Nephron progenitor cell (in vitro differentiated cells): ENCODE measurements at regions not wholly inside any gene's neighbourhood (a gene's known extent, or its start where the extent isn't known, plus 50 kb on each side); places are given as distances from the start of the nearest gene placed in this dataset.
"Not testable (repeated sequence)": the region's sequence is repeated elsewhere in the genome, so short reads cannot be mapped to it uniquely, and the experiment has no call there.

Experiments
- DNase-seq: peaks from one replicate; pipeline ENCODE4 v3.0.0; 2021
- H3K27ac Mint-ChIP-seq: 2 replicates; pipeline ENCODE4 v1.8.0; 2021; ENCODE audit warnings: mild to moderate bottlenecking, moderate library complexity, mixed read lengths
- H3K27me3 Mint-ChIP-seq: 2 replicates; pipeline ENCODE4 v1.8.0; 2021; ENCODE audit warnings: mild to moderate bottlenecking, low read depth, mixed read lengths; ENCODE audit not compliant: poor library complexity
- H3K36me3 Mint-ChIP-seq: 2 replicates; pipeline ENCODE4 v1.8.0; 2021; ENCODE audit warnings: low read depth, mixed read lengths
- H3K4me1 Mint-ChIP-seq: 2 replicates; pipeline ENCODE4 v1.8.0; 2021; ENCODE audit warnings: mixed read lengths
- H3K4me3 Mint-ChIP-seq: 2 replicates; pipeline ENCODE4 v1.8.0; 2021; ENCODE audit warnings: mild to moderate bottlenecking, moderate library complexity, mixed read lengths
- H3K9me3 Mint-ChIP-seq: 2 replicates; pipeline ENCODE4 v1.8.0; 2021; ENCODE audit warnings: mild to moderate bottlenecking, moderate library complexity, mixed read lengths
- CTCF ChIP-seq: fragments of 200-600 bp; sonication (generic); IDR thresholded peaks from 2 replicates; pipeline ENCODE4 v1.5.0; 2021; ENCODE audit warnings: antibody characterized with exemption

GRCh38 chr1:83418558-83418957 is 580.4 kb downstream of the TTLL7 start:
- Mint-ChIP-seq H3K9me3 (no peaks in the 10 kb centered on the region), H3K36me3 (no peaks in the 10 kb centered on the region), H3K4me3 (no peak overlapping the region), H3K27me3 (no peaks in the 10 kb centered on the region), H3K4me1 (peaks cover 2% of the 10 kb centered on the region), H3K27ac (no peak overlapping the region)
- no peak for DNase-seq
- no peak for TF ChIP-seq CTCF

GRCh38 chr1:83413839-83414107 is 585.2 kb downstream of the TTLL7 start:
- not testable (repeated sequence) for H3K27ac Mint-ChIP-seq, H3K9me3 Mint-ChIP-seq, DNase-seq, H3K27me3 Mint-ChIP-seq, H3K4me3 Mint-ChIP-seq, H3K4me1 Mint-ChIP-seq, H3K36me3 Mint-ChIP-seq

- H3K27me3 Mint-ChIP-seq, DNase-seq, H3K36me3 Mint-ChIP-seq: not testable (repeated sequence)
Observed at GRCh38 chr1:83410746-83411413, 588.1 kb downstream of the TTLL7 start.

GRCh38 chr1:83406693-83407371 is 592.1 kb downstream of the TTLL7 start:
- H3K9me3 Mint-ChIP-seq, H3K36me3 Mint-ChIP-seq, H3K27ac Mint-ChIP-seq, H3K4me3 Mint-ChIP-seq, H3K27me3 Mint-ChIP-seq, DNase-seq: not testable (repeated sequence)
- H3K4me1 Mint-ChIP-seq = peaks cover 12% of the 10 kb centered on the region

More at GRCh38 chr1:83410746-83411413, 588.1 kb downstream of the TTLL7 start:
- not testable (repeated sequence) for H3K4me1 Mint-ChIP-seq, H3K4me3 Mint-ChIP-seq, H3K27ac Mint-ChIP-seq, H3K9me3 Mint-ChIP-seq

- H3K9me3 Mint-ChIP-seq, H3K4me3 Mint-ChIP-seq, H3K36me3 Mint-ChIP-seq, H3K27ac Mint-ChIP-seq, H3K27me3 Mint-ChIP-seq, DNase-seq: not testable (repeated sequence)
- H3K4me1 Mint-ChIP-seq = peaks cover 12% of the 10 kb centered on the region
Observed at GRCh38 chr1:83405789-83406188, 593.1 kb downstream of the TTLL7 start.

- not testable (repeated sequence) for H3K27me3 Mint-ChIP-seq, DNase-seq, H3K9me3 Mint-ChIP-seq, H3K36me3 Mint-ChIP-seq, H3K4me3 Mint-ChIP-seq
- Mint-ChIP-seq H3K27ac (peak overlapping the region; percentile 73), H3K4me1 (peaks cover 12% of the 10 kb centered on the region)
Observed at GRCh38 chr1:83403500-83403899, 595.4 kb downstream of the TTLL7 start.

GRCh38 chr1:83401146-83401545 is 597.8 kb downstream of the TTLL7 start:
- H3K9me3 Mint-ChIP-seq, H3K27ac Mint-ChIP-seq, H3K36me3 Mint-ChIP-seq, H3K27me3 Mint-ChIP-seq, H3K4me3 Mint-ChIP-seq, DNase-seq: not testable (repeated sequence)
- peaks cover 12% of the 10 kb centered on the region for H3K4me1 Mint-ChIP-seq

GRCh38 chr1:83400173-83400572 is 598.8 kb downstream of the TTLL7 start:
- H3K4me1 Mint-ChIP-seq, H3K27ac Mint-ChIP-seq, H3K4me3 Mint-ChIP-seq, DNase-seq, H3K9me3 Mint-ChIP-seq, H3K27me3 Mint-ChIP-seq, H3K36me3 Mint-ChIP-seq: not testable (repeated sequence)

GRCh38 chr1:83398125-83398524 is 600.8 kb downstream of the TTLL7 start:
- H3K36me3 Mint-ChIP-seq, H3K27ac Mint-ChIP-seq, H3K4me3 Mint-ChIP-seq, H3K4me1 Mint-ChIP-seq, H3K27me3 Mint-ChIP-seq, DNase-seq, H3K9me3 Mint-ChIP-seq: not testable (repeated sequence)

- H3K27me3 Mint-ChIP-seq, DNase-seq, H3K27ac Mint-ChIP-seq, H3K4me1 Mint-ChIP-seq, H3K36me3 Mint-ChIP-seq, H3K4me3 Mint-ChIP-seq, H3K9me3 Mint-ChIP-seq: not testable (repeated sequence)
Observed at GRCh38 chr1:83395130-83395529, 603.8 kb downstream of the TTLL7 start.

GRCh38 chr1:83386946-83387345 is 612.0 kb downstream of the TTLL7 start:
- not testable (repeated sequence) for H3K4me1 Mint-ChIP-seq, H3K27ac Mint-ChIP-seq, H3K27me3 Mint-ChIP-seq, H3K4me3 Mint-ChIP-seq, DNase-seq, H3K36me3 Mint-ChIP-seq
- peaks cover 10% of the 10 kb centered on the region for H3K9me3 Mint-ChIP-seq

- not testable (repeated sequence) for H3K27me3 Mint-ChIP-seq, H3K36me3 Mint-ChIP-seq, H3K27ac Mint-ChIP-seq, DNase-seq, H3K4me1 Mint-ChIP-seq, H3K4me3 Mint-ChIP-seq
- H3K9me3 Mint-ChIP-seq = peaks cover 17% of the 10 kb centered on the region
Observed at GRCh38 chr1:83383107-83383506, 615.8 kb downstream of the TTLL7 start.

GRCh38 chr1:83373018-83373417 is 625.9 kb downstream of the TTLL7 start:
- H3K27ac Mint-ChIP-seq, H3K4me1 Mint-ChIP-seq, DNase-seq, H3K9me3 Mint-ChIP-seq, H3K27me3 Mint-ChIP-seq, H3K4me3 Mint-ChIP-seq, H3K36me3 Mint-ChIP-seq: not testable (repeated sequence)

GRCh38 chr1:83369853-83370252 is 629.1 kb downstream of the TTLL7 start:
- H3K27ac Mint-ChIP-seq = peak overlapping the region; percentile 76
- not testable (repeated sequence) for H3K4me3 Mint-ChIP-seq, H3K4me1 Mint-ChIP-seq, DNase-seq, H3K36me3 Mint-ChIP-seq, H3K27me3 Mint-ChIP-seq, H3K9me3 Mint-ChIP-seq
